IMR-90 (cell line): ENCODE measurements at regions not wholly inside any gene's neighbourhood (a gene's known extent, or its start where the extent isn't known, plus 50 kb on each side); places are given as distances from the start of the nearest gene placed in this dataset.

Experiments
- BHLHE40 ChIP-seq: fragments of 150-350 bp; IDR thresholded peaks from 2 replicates; pipeline ENCODE4 v1.6.1; 2016; ENCODE audit warnings: mild to moderate bottlenecking, low read depth, low read length
- CEBPB ChIP-seq: IDR thresholded peaks from 2 replicates; pipeline ENCODE4 v1.6.1; 2012; ENCODE audit warnings: low read depth, low read length, improper control_type of control experiment
- CHD1 ChIP-seq: IDR thresholded peaks from 2 replicates; pipeline ENCODE4 v1.6.1; 2012; ENCODE audit warnings: low read depth, low read length, improper control_type of control experiment
- CTCF ChIP-seq: conservative IDR thresholded peaks from 2 replicates; pipeline ENCODE4 v1.5.1; 2012; ENCODE audit warnings: mild to moderate bottlenecking, low read depth, low read length, improper control_type of control experiment
- MAFK ChIP-seq: IDR thresholded peaks from 2 replicates; pipeline ENCODE4 v1.6.1; 2012; ENCODE audit warnings: low read depth, low read length, improper control_type of control experiment
- MXI1 ChIP-seq: IDR thresholded peaks from 2 replicates; pipeline ENCODE4 v1.6.1; 2012; ENCODE audit warnings: low read depth, mild to moderate bottlenecking, low read length, moderate library complexity, borderline replicate concordance
- POLR2A ChIP-seq: IDR thresholded peaks from 2 replicates; pipeline ENCODE4 v1.6.1; 2012; ENCODE audit warnings: mild to moderate bottlenecking, low read depth, low read length
- RAD21 ChIP-seq: IDR thresholded peaks from 2 replicates; pipeline ENCODE4 v1.6.1; 2012; ENCODE audit warnings: low read length, improper control_type of control experiment
- RFX5 ChIP-seq: IDR thresholded peaks from 2 replicates; pipeline ENCODE4 v1.8.0; 2012; ENCODE audit warnings: low read depth, mild to moderate bottlenecking, low read length, moderate library complexity
- USF2 ChIP-seq: fragments of 150-350 bp; IDR thresholded peaks from 2 replicates; pipeline ENCODE4 v1.6.1; 2017; ENCODE audit warnings: mild to moderate bottlenecking, antibody characterized with exemption, low read length, low read depth

GRCh38 chr4:100317032-100317864 is 127.0 kb upstream of the DDIT4L start:
- TF ChIP-seq RAD21 (no peak), CTCF (no peak), POLR2A (no peak), CEBPB (no peak), RFX5 (no peak), BHLHE40 (no peak), MAFK (no peak), CHD1 (no peak), USF2 (no peak), MXI1 (no peak)
